ENCODE measurements at regions not wholly inside any gene's neighbourhood (a gene's known extent, or its start where the extent isn't known, plus 50 kb on each side); places are given as distances from the start of the nearest gene placed in this dataset.

GRCh38 chr4:100936661-100937375, 410.5 kb downstream of the PPP3CA start:
- no peak overlapping the region for H3K4me3 ChIP-seq (ENCODE audit: low read depth, low read length)
- no peak for DNase-seq (ENCODE audit: low read depth)
- TF ChIP-seq, protein P1, sequence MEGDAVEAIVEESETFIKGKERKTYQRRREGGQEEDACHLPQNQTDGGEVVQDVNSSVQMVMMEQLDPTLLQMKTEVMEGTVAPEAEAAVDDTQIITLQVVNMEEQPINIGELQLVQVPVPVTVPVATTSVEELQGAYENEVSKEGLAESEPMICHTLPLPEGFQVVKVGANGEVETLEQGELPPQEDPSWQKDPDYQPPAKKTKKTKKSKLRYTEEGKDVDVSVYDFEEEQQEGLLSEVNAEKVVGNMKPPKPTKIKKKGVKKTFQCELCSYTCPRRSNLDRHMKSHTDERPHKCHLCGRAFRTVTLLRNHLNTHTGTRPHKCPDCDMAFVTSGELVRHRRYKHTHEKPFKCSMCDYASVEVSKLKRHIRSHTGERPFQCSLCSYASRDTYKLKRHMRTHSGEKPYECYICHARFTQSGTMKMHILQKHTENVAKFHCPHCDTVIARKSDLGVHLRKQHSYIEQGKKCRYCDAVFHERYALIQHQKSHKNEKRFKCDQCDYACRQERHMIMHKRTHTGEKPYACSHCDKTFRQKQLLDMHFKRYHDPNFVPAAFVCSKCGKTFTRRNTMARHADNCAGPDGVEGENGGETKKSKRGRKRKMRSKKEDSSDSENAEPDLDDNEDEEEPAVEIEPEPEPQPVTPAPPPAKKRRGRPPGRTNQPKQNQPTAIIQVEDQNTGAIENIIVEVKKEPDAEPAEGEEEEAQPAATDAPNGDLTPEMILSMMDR (IDR thresholded peaks at IDR 0.05; ENCODE audit: low read depth, low read length, missing control alignments), result no peak

DNA sequence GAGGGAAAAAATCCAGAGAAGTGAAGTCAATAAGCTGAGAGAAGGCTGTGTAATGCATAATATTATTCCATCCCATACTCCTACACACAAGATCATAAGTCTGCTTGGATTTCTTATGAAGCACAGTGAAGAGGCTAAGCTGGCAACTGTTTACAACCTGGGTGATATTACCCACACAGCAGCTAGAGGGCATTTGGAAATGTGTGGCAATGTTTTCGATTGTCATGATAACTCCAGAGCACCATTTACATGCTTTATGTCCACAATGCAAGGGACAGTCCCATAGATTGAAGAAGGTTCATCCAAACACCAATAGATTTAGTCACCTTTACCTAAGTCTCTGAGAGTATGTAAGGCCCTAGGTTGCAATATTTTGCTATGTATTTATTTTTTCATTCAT, 412.2 kb downstream of the PPP3CA start:
- TF ChIP-seq, protein P1 (IDR thresholded peaks at IDR 0.05; ENCODE audit: low read depth, low read length, missing control alignments), result peak; percentile 44
- no peak overlapping the region for H3K4me3 ChIP-seq (ENCODE audit: low read depth, low read length)
- DNase-seq (ENCODE audit: low read depth), result no peak

- H3K4me3 ChIP-seq (ENCODE audit: low read depth, low read length), result no peak overlapping the region
- TF ChIP-seq, protein P1 (IDR thresholded peaks at IDR 0.05; ENCODE audit: low read depth, low read length, missing control alignments), result no peak
- DNase-seq (ENCODE audit: low read depth), result no peak
Measured at GRCh38 chr4:100933628-100934027, 413.7 kb downstream of the PPP3CA start.

GRCh38 chr4:100929758-100930157, 411.9 kb upstream of the EMCN start:
- TF ChIP-seq, protein P1 (IDR thresholded peaks at IDR 0.05; ENCODE audit: low read depth, low read length, missing control alignments), result no peak
- DNase-seq (ENCODE audit: low read depth), result no peak

GRCh38 chr4:100929135-100929534, 411.3 kb upstream of the EMCN start:
- no peak for DNase-seq (ENCODE audit: low read depth)
- TF ChIP-seq, protein P1 (IDR thresholded peaks at IDR 0.05; ENCODE audit: low read depth, low read length, missing control alignments), result no peak
- no peak overlapping the region for H3K4me3 ChIP-seq (ENCODE audit: low read depth, low read length)

More at GRCh38 chr4:100929758-100930157, 411.9 kb upstream of the EMCN start:
- H3K4me3 ChIP-seq (ENCODE audit: low read depth, low read length), result no peak overlapping the region

DNA sequence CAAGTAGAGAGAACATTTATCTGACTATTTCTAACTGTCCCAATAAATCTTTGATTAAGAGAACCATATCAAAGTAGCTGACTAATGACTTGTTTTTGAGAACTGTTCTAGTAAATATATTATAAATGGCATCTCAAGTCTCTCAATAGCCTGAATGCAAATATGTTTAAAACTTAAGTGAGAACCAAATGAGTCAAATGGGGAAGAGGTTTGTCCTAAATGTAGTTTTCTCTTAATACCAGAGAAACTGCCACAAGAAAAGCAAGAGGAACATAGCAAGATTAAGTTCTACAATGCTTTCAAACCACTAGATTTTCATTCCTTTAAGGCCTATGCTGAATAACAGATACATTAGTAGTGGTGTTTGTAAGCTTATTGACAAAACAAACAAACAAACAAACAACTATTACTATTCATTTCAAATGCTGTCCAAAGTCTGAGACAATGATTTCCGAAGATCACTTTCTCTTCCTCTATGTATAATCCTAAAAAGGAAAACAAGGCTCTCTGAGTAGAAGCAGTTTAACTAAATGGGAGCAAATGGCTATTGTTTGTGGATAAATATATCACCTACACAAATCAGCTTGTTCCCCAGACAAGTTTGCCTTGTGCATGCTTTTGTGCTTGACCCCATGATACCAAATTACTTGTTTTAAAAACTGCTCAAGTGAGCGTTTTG, 408.4 kb upstream of the EMCN start:
- DNase-seq (ENCODE audit: low read depth), result peak; percentile 12
- TF ChIP-seq, protein P1 (IDR thresholded peaks at IDR 0.05; ENCODE audit: low read depth, low read length, missing control alignments), result no peak
- no peak overlapping the region for H3K4me3 ChIP-seq (ENCODE audit: low read depth, low read length)

Data from GM12864 (cell line).